Osteoblast (primary cell): ENCODE measurements at regions not wholly inside any gene's neighbourhood (a gene's known extent, or its start where the extent isn't known, plus 50 kb on each side); places are given as distances from the start of the nearest gene placed in this dataset.

Experiments used
- DNase-seq: peaks from one replicate; pipeline ENCODE4 v3.0.0; 2011; ENCODE audit warnings: low spot score, mixed read lengths; ENCODE audit not compliant: insufficient read length; ENCODE audit errors: missing footprints
- H2AFZ ChIP-seq: 2 replicates; pipeline ENCODE4 v1.6.0; 2011; ENCODE audit warnings: mild to moderate bottlenecking, low read length
- H3K27ac ChIP-seq: 2 replicates; pipeline ENCODE4 v1.5.1; 2011; ENCODE audit warnings: mild to moderate bottlenecking, low read depth, low read length, moderate library complexity
- H3K27me3 ChIP-seq: 2 replicates; pipeline ENCODE4 v1.6.0; 2012; ENCODE audit warnings: mild to moderate bottlenecking, control low read depth, inconsistent platforms, low read length, moderate library complexity; ENCODE audit not compliant: insufficient read depth
- H3K36me3 ChIP-seq: 2 replicates; pipeline ENCODE4 v1.5.1; 2011; ENCODE audit warnings: mild to moderate bottlenecking, low read length, control low read depth, moderate library complexity; ENCODE audit not compliant: insufficient read depth
- H3K4me1 ChIP-seq: 2 replicates; pipeline ENCODE4 v1.5.1; 2011; ENCODE audit warnings: mild to moderate bottlenecking, low read length, control low read depth, moderate library complexity; ENCODE audit not compliant: insufficient read depth
- H3K4me2 ChIP-seq: 2 replicates; pipeline ENCODE4 v1.6.0; 2011; ENCODE audit warnings: mild to moderate bottlenecking, low read length; ENCODE audit not compliant: insufficient read depth
- H3K4me3 ChIP-seq: fragments of 200-600 bp; sonication (generic); 3 replicates; pipeline ENCODE4 v1.5.1; 2012; ENCODE audit warnings: mild to moderate bottlenecking, low read length, inconsistent platforms; ENCODE audit not compliant: insufficient read depth
- H3K79me2 ChIP-seq: 2 replicates; pipeline ENCODE4 v1.6.0; 2012; ENCODE audit warnings: mild to moderate bottlenecking, low read length, control low read depth, inconsistent platforms; ENCODE audit not compliant: insufficient read depth
- H3K9me3 ChIP-seq: 2 replicates; pipeline ENCODE4 v1.5.1; 2011; ENCODE audit warnings: low read depth, low read length, control low read depth
- H4K20me1 ChIP-seq: 2 replicates; pipeline ENCODE4 v1.6.0; 2012; ENCODE audit warnings: mild to moderate bottlenecking, low read length, control low read depth; ENCODE audit not compliant: insufficient read depth
- CTCF ChIP-seq: IDR thresholded peaks from 2 replicates; pipeline ENCODE4 v1.5.1; 2011; ENCODE audit warnings: mild to moderate bottlenecking, low read depth, low read length, moderate library complexity; ENCODE audit errors: extremely low read depth

- no peak overlapping the region for H2AFZ ChIP-seq
- no peaks in the 10 kb centered on the region for H3K36me3 ChIP-seq
- no peaks in the 10 kb centered on the region for H3K27me3 ChIP-seq
- H3K4me3 ChIP-seq, result no peak overlapping the region
- no peaks in the 10 kb centered on the region for H3K79me2 ChIP-seq
- TF ChIP-seq CTCF, result no peak
- no peak for DNase-seq
- H3K4me2 ChIP-seq, result no peak overlapping the region
- H4K20me1 ChIP-seq, result no peaks in the 10 kb centered on the region
- H3K4me1 ChIP-seq, result no peaks in the 10 kb centered on the region
- peaks cover 3% of the 10 kb centered on the region for H3K9me3 ChIP-seq
- no peak overlapping the region for H3K27ac ChIP-seq
These were observed 377.7 kb upstream of the SALL3 start for GRCh38 chr18:78601923-78602322.

GRCh38 chr18:78602430-78602829, 377.2 kb upstream of the SALL3 start:
- no peak for TF ChIP-seq CTCF
- Histone ChIP-seq H3K79me2 (no peaks in the 10 kb centered on the region), H4K20me1 (no peaks in the 10 kb centered on the region), H3K4me2 (no peak overlapping the region), H3K4me3 (no peak overlapping the region), H3K9me3 (peaks cover 3% of the 10 kb centered on the region), H3K27ac (no peak overlapping the region), H2AFZ (no peak overlapping the region), H3K4me1 (no peaks in the 10 kb centered on the region), H3K36me3 (no peaks in the 10 kb centered on the region), H3K27me3 (no peaks in the 10 kb centered on the region)
- DNase-seq, result no peak

GRCh38 chr18:78603102-78603983, 376.3 kb upstream of the SALL3 start:
- H3K27me3 ChIP-seq, result no peaks in the 10 kb centered on the region
- no peak overlapping the region for H3K27ac ChIP-seq
- H4K20me1 ChIP-seq, result no peaks in the 10 kb centered on the region
- no peaks in the 10 kb centered on the region for H3K79me2 ChIP-seq
- H2AFZ ChIP-seq, result no peak overlapping the region
- H3K9me3 ChIP-seq, result peaks cover 3% of the 10 kb centered on the region
- DNase-seq, result no peak
- no peaks in the 10 kb centered on the region for H3K4me1 ChIP-seq
- H3K36me3 ChIP-seq, result no peaks in the 10 kb centered on the region
- TF ChIP-seq CTCF, result no peak
- H3K4me2 ChIP-seq, result no peak overlapping the region
- no peak overlapping the region for H3K4me3 ChIP-seq

- Histone ChIP-seq H3K79me2 (no peaks in the 10 kb centered on the region), H3K4me3 (no peak overlapping the region), H4K20me1 (no peaks in the 10 kb centered on the region), H2AFZ (no peak overlapping the region), H3K27me3 (no peaks in the 10 kb centered on the region), H3K4me1 (no peaks in the 10 kb centered on the region), H3K9me3 (peaks cover 3% of the 10 kb centered on the region), H3K27ac (no peak overlapping the region), H3K36me3 (no peaks in the 10 kb centered on the region), H3K4me2 (no peak overlapping the region)
- TF ChIP-seq CTCF, result no peak
- no peak for DNase-seq
These were observed 374.4 kb upstream of the SALL3 start for GRCh38 chr18:78605255-78605654.
